Prostate gland (tissue), 2 donors: ENCODE measurements at regions not wholly inside any gene's neighbourhood (a gene's known extent, or its start where the extent isn't known, plus 50 kb on each side); places are given as distances from the start of the nearest gene placed in this dataset.

Experiments used
- CTCF ChIP-seq, 4 experiments: fragments of 200-600 bp in 2 of 4; fragments of 450-650 bp in 2 of 4; sonication (generic) in 2 of 4; IDR thresholded peaks; 1 replicate in 3 of 4; 2 replicates in 1 of 4; pipeline ENCODE4 v1.5.1; 2016 to 2019; ENCODE audit warnings: antibody characterized with exemption in 4 of 4, mild to moderate bottlenecking in 2 of 4, moderate library complexity in 2 of 4
- POLR2A ChIP-seq: fragments of 450-650 bp; IDR thresholded peaks from one replicate; pipeline ENCODE4 v1.6.1; 2016; ENCODE audit warnings: antibody characterized with exemption, mild to moderate bottlenecking
- POLR2AphosphoS5 ChIP-seq: sonication (generic); formaldehyde crosslinking; IDR thresholded peaks from one replicate; pipeline ENCODE4 v1.6.1; 2017; ENCODE audit warnings: antibody characterized with exemption

DNA sequence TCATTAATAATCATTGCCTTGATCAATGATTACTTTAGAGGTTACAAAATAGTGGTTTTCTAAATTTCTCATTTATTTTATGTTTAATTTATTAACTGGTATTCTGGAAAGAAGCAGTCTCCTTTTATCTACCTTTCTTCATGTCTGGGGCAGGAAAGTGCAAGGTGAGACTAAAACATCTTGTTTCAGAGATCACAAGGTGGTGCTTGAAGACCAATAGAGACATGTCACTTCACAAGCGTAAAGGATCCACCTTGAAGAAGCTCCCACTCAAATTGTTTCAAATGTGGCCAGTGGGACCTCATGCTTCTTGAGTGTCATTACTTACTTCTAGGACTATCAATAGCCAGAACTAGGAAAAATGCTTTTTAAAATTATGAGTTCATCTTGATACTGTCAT, 1568.7 kb downstream of the RPA4 start:
- no peak for TF ChIP-seq POLR2A
- no peak for TF ChIP-seq CTCF (IDR thresholded peaks at IDR 0.05)
- TF ChIP-seq POLR2AphosphoS5 = no peak
